ENCODE measurements at regions not wholly inside any gene's neighbourhood (a gene's known extent, or its start where the extent isn't known, plus 50 kb on each side); places are given as distances from the start of the nearest gene placed in this dataset.

- TF ChIP-seq, protein P1, sequence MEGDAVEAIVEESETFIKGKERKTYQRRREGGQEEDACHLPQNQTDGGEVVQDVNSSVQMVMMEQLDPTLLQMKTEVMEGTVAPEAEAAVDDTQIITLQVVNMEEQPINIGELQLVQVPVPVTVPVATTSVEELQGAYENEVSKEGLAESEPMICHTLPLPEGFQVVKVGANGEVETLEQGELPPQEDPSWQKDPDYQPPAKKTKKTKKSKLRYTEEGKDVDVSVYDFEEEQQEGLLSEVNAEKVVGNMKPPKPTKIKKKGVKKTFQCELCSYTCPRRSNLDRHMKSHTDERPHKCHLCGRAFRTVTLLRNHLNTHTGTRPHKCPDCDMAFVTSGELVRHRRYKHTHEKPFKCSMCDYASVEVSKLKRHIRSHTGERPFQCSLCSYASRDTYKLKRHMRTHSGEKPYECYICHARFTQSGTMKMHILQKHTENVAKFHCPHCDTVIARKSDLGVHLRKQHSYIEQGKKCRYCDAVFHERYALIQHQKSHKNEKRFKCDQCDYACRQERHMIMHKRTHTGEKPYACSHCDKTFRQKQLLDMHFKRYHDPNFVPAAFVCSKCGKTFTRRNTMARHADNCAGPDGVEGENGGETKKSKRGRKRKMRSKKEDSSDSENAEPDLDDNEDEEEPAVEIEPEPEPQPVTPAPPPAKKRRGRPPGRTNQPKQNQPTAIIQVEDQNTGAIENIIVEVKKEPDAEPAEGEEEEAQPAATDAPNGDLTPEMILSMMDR (IDR thresholded peaks at IDR 0.05): no peak
- TF ChIP-seq HDAC2 (IDR thresholded peaks at IDR 0.05): no peak
- no peak for TF ChIP-seq BHLHE40 (IDR thresholded peaks at IDR 0.05; ENCODE audit: low read depth, low read length)
- TF ChIP-seq, protein P2, sequence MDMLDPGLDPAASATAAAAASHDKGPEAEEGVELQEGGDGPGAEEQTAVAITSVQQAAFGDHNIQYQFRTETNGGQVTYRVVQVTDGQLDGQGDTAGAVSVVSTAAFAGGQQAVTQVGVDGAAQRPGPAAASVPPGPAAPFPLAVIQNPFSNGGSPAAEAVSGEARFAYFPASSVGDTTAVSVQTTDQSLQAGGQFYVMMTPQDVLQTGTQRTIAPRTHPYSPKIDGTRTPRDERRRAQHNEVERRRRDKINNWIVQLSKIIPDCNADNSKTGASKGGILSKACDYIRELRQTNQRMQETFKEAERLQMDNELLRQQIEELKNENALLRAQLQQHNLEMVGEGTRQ (IDR thresholded peaks at IDR 0.05): no peak
- no peak for TF ChIP-seq JUNB (IDR thresholded peaks at IDR 0.05)
- no peak for TF ChIP-seq POLR2A (IDR thresholded peaks at IDR 0.05; ENCODE audit: low read length)
Observed at GRCh38 chr14:41201696-41202095, 405.0 kb upstream of the LRFN5 start.

Data from A549 (cell line).